ENCODE measurements at regions not wholly inside any gene's neighbourhood (a gene's known extent, or its start where the extent isn't known, plus 50 kb on each side); places are given as distances from the start of the nearest gene placed in this dataset.

- intact Hi-C loops (cut with DNase I), result no loop called here
- ATAC-seq, result no peak
- H3K27me3 ChIP-seq (ENCODE audit: insufficient read depth in 3 of 3, low read length in 2 of 3), result no peaks in the 10 kb centered on the region
- DNase-seq, result no peak
- H3K4me1 ChIP-seq, result no peaks in the 10 kb centered on the region
- no peak for TF ChIP-seq CTCF (IDR thresholded peaks at IDR 0.05)
- H3K36me3 ChIP-seq (ENCODE audit: insufficient read depth in 1 of 2, low read depth in 1 of 2), result no peaks in the 10 kb centered on the region
- no peak overlapping the region for H3K4me3 ChIP-seq
- 65 to 76% (median 70%) methylated on average over 1 of the region's 1 CpG for WGBS, 3 donors
- no peak overlapping the region for H3K27ac ChIP-seq
- no peaks in the 10 kb centered on the region for H3K9me3 ChIP-seq
Measured at GRCh38 chrX:116605576-116605975, 142.8 kb upstream of the CT83 start.

GRCh38 chrX:116596010-116596409, 133.2 kb upstream of the CT83 start:
- 50 to 83% (median 76%) methylated on average over 1 of the region's 1 CpG for WGBS, 3 donors

More at GRCh38 chrX:116596010-116596409, 133.2 kb upstream of the CT83 start:
- Histone ChIP-seq H3K36me3 (ENCODE audit: insufficient read depth in 1 of 2, low read depth in 1 of 2) (no peaks in the 10 kb centered on the region), H3K27me3 (ENCODE audit: insufficient read depth in 3 of 3, low read length in 2 of 3) (no peaks in the 10 kb centered on the region), H3K9me3 (no peaks in the 10 kb centered on the region), H3K4me1 (no peaks in the 10 kb centered on the region), H3K4me3 (no peak overlapping the region), H3K27ac (no peak overlapping the region)
- intact Hi-C loops (cut with DNase I), result no loop called here
- TF ChIP-seq CTCF (IDR thresholded peaks at IDR 0.05), result no peak
- DNase-seq (no peak), ATAC-seq (no peak)

All from psoas muscle (tissue), 7 donors.